ENCODE measurements at regions not wholly inside any gene's neighbourhood (a gene's known extent, or its start where the extent isn't known, plus 50 kb on each side); places are given as distances from the start of the nearest gene placed in this dataset.
"Not testable (repeated sequence)": the region's sequence is repeated elsewhere in the genome, so short reads cannot be mapped to it uniquely, and the experiment has no call there.

- peak; percentile 79 for DNase-seq
These were observed 915.5 kb upstream of the EPHA5 start for GRCh38 chr4:66585767-66586166.

- peak; percentile 88 for DNase-seq
These were observed 907.6 kb upstream of the EPHA5 start for GRCh38 chr4:66577922-66578321.

GRCh38 chr4:66575008-66575696, 904.9 kb upstream of the EPHA5 start:
- DNase-seq = peak; percentile 26

GRCh38 chr4:66574145-66574978, 904.1 kb upstream of the EPHA5 start:
- DNase-seq = no peak

DNA sequence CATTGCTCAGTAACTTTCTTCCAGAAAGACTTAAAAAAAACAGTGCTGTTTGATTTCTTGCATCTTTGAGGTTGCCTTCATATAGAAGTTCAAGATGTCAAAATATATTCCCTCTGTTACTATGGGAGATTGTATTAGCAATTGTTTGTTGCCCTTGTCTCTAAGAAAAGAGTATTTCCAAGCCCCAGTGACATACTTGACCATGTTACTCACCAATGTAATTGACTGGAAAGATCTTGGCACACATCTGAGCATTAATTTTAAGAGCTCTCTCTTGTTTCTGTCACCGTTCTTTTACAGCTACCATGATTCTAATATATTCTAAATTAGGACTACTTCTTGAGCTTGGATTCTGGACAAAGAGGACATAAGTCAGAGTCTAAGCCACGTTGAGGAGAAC, 902.7 kb upstream of the EPHA5 start:
- DNase-seq = peak; percentile 7

- peak; percentile 72 for DNase-seq
These were observed 900.9 kb upstream of the EPHA5 start for GRCh38 chr4:66571145-66571695.

- DNase-seq = no peak
These were observed 898.9 kb upstream of the EPHA5 start for GRCh38 chr4:66569228-66569627.

GRCh38 chr4:66568431-66568830, 898.1 kb upstream of the EPHA5 start:
- DNase-seq = no peak

DNA sequence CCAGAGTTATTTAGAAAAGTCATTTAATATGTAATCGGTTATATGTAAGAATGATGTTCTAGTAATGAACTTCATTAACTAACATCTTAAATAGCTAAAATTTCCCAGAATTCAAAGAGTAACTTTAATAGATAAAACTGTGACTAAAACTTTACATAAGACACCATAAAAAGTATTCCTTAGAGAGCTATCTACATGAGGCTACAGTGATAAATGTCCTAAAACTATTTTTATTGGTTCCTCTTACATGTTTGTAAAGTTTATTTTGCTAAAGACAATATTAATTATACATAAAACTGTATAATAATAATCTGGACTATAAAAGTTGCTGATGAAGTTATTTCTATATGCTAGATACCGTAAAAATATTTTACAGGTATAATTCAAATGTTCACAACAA, 897.7 kb upstream of the EPHA5 start:
- no peak for DNase-seq

- no peak for DNase-seq
These were observed 897.3 kb upstream of the EPHA5 start for GRCh38 chr4:66567551-66567950.

DNA sequence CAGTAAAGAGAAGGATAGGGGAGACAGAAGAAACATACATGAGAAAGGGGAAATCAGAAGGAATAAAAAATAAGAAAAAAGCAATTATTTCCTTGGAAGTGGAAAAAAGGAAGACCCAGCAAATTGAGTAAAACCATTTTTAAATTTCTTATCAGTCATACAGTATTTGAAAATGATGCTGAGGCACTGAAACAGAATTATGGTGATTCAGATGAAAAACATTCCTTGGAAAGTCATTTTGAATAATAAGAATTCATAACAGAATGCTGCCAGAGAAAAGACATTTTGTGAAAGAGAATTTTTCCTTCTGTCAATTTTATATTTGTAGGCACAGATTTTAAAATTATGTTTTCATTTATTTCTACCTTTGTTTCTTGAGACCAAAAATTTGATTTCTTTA, 895.5 kb upstream of the EPHA5 start:
- no peak for DNase-seq

- no peak for DNase-seq
These were observed 894.8 kb upstream of the EPHA5 start for GRCh38 chr4:66564901-66565651.

GRCh38 chr4:66562276-66562806, 892.1 kb upstream of the EPHA5 start:
- DNase-seq = no peak

GRCh38 chr4:66561465-66562053, 891.3 kb upstream of the EPHA5 start:
- DNase-seq = not testable (repeated sequence)

GRCh38 chr4:66558651-66559050, 888.4 kb upstream of the EPHA5 start:
- no peak for DNase-seq

- no peak for DNase-seq
These were observed 886.5 kb upstream of the EPHA5 start for GRCh38 chr4:66556651-66557278.

- DNase-seq = no peak
These were observed 885.0 kb upstream of the EPHA5 start for GRCh38 chr4:66555301-66555700.

GRCh38 chr4:66554826-66555225, 884.5 kb upstream of the EPHA5 start:
- DNase-seq = no peak

- DNase-seq = not testable (repeated sequence)
These were observed 875.0 kb upstream of the EPHA5 start for GRCh38 chr4:66545301-66545700.

DNA sequence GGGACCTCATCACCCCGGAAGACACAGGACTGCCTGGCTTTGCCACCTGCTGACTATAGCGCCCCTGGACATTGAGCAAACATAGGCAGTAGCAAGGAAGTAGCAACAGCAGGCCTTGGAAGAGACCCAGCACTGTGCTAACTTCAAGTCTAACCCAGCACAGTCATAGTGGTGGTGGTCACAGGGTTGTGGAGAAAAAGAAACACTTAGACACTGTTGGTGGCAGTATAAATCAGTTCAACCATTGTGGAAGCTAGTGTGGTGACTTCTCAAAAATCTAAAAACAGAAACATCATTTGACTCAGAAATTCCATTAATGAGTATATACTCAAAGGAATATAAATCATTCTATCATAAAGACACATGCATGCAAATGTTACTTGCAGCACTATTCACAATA, 874.0 kb upstream of the EPHA5 start:
- no peak for DNase-seq

GRCh38 chr4:66539745-66540144, 869.5 kb upstream of the EPHA5 start:
- no peak for DNase-seq

DNA sequence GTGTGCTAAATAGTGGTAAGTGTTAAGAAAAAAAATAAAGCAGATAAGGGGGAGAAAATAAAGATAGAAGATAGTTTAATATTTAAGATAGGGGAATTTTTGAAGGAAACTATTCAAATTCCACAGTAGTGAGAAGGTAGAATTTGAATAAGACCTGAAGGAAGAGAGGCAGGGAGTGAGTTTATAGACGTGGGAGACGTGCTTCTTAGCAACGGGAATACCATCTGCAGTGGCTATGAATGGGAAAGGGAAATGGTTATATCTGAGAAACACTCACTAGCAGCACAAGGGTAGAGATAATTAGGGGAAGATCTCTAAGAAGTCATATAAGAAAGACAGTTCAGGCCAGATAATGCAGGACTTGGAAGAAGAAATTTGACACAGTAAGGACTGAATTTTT, 854.5 kb upstream of the EPHA5 start:
- DNase-seq = no peak

Data from NCI-H69 (cell line).